GM23338 (cell line): ENCODE measurements at regions not wholly inside any gene's neighbourhood (a gene's known extent, or its start where the extent isn't known, plus 50 kb on each side); places are given as distances from the start of the nearest gene placed in this dataset.

Experiments
- ATAC-seq: fragments of 200-7000 bp; cut with Tn5 transposase; 3 replicates; pipeline ENCODE4 v1.9.1; 2020
- DNase-seq: peaks from one replicate; pipeline ENCODE4 v3.0.0-alpha.2; 2015; ENCODE audit warnings: low spot score
- H2AFZ ChIP-seq: fragments of 200-600 bp; sonication (generic); 2 replicates; pipeline ENCODE4 v1.8.0; 2016; ENCODE audit warnings: antibody characterized with exemption, mild to moderate bottlenecking, moderate library complexity
- H3F3A ChIP-seq: fragments of 200-600 bp; sonication (generic); replicated peaks from 2 replicates; pipeline ENCODE4 v1.8.0; 2017; ENCODE audit warnings: antibody characterized with exemption, mixed run types, low read depth
- H3K27ac ChIP-seq: fragments of 200-600 bp; sonication (generic); 2 replicates; pipeline ENCODE4 v1.6.1; 2016; ENCODE audit warnings: low read depth
- H3K27me3 ChIP-seq: fragments of 200-600 bp; sonication (generic); 2 replicates; pipeline ENCODE4 v1.8.0; 2016; ENCODE audit warnings: mild to moderate bottlenecking, mixed run types, moderate library complexity; ENCODE audit not compliant: insufficient read depth
- H3K36me3 ChIP-seq: fragments of 200-600 bp; sonication (generic); 2 replicates; pipeline ENCODE4 v1.8.0; 2016; ENCODE audit warnings: mild to moderate bottlenecking; ENCODE audit not compliant: insufficient read depth
- H3K4me1 ChIP-seq: fragments of 200-600 bp; sonication (generic); 2 replicates; pipeline ENCODE4 v1.8.0; 2016; ENCODE audit warnings: mild to moderate bottlenecking, moderate library complexity; ENCODE audit not compliant: insufficient read depth
- H3K4me2 ChIP-seq: fragments of 200-600 bp; sonication (generic); 2 replicates; pipeline ENCODE4 v1.7.1; 2017; ENCODE audit warnings: mixed run types
- H3K4me3 ChIP-seq: fragments of 200-600 bp; sonication (generic); 2 replicates; pipeline ENCODE4 v1.6.1; 2016; ENCODE audit warnings: mixed run types
- H3K79me2 ChIP-seq: fragments of 200-600 bp; sonication (generic); replicated peaks from 2 replicates; pipeline ENCODE4 v1.8.0; 2017; ENCODE audit warnings: mild to moderate bottlenecking; ENCODE audit not compliant: insufficient read depth
- H3K9me2 ChIP-seq: fragments of 200-600 bp; sonication (generic); 2 replicates; pipeline ENCODE4 v1.8.0; 2017; ENCODE audit not compliant: insufficient read depth
- H4K20me1 ChIP-seq: fragments of 200-600 bp; sonication (generic); replicated peaks from 2 replicates; pipeline ENCODE4 v1.8.0; 2017; ENCODE audit warnings: mild to moderate bottlenecking; ENCODE audit not compliant: insufficient read depth
- H3K27ac Mint-ChIP-seq: 2 replicates; pipeline ENCODE4 v1.8.0; 2020; ENCODE audit warnings: inconsistent platforms, mild to moderate bottlenecking, moderate library complexity, mixed read lengths
- H3K27me3 Mint-ChIP-seq: 3 replicates; pipeline ENCODE4 v1.8.0; 2022; ENCODE audit warnings: low read depth, mild to moderate bottlenecking, moderate library complexity, mixed read lengths, inconsistent platforms; ENCODE audit not compliant: insufficient read depth, poor library complexity
- H3K36me3 Mint-ChIP-seq: 3 replicates; pipeline ENCODE4 v1.8.0; 2021; ENCODE audit warnings: low read depth, mild to moderate bottlenecking, inconsistent platforms, moderate library complexity, mixed read lengths
- H3K4me1 Mint-ChIP-seq: 3 replicates; pipeline ENCODE4 v1.8.0; 2020; ENCODE audit warnings: mild to moderate bottlenecking, inconsistent platforms, mixed read lengths
- H3K4me3 Mint-ChIP-seq: 3 replicates; pipeline ENCODE4 v1.8.0; 2021; ENCODE audit warnings: moderate library complexity, mild to moderate bottlenecking, inconsistent platforms, mixed read lengths
- H3K9me3 Mint-ChIP-seq: 3 replicates; pipeline ENCODE4 v1.8.0; 2020; ENCODE audit warnings: moderate library complexity, mild to moderate bottlenecking, inconsistent platforms, mixed read lengths
- CREB1 ChIP-seq: fragments of 250-450 bp; sonication (Bioruptor Pico); IDR thresholded peaks from 2 replicates; pipeline ENCODE4 v1.5.0; 2020; ENCODE audit warnings: low read depth, mild to moderate bottlenecking, moderate library complexity
- CTCF ChIP-seq, 2 experiments: fragments of 200-600 bp in 1 of 2; sonication (generic) in 1 of 2; conservative IDR thresholded peaks; 2 replicates each; pipeline versions ENCODE4 v1.5.1 to v1.6.1; 2016 to 2017; ENCODE audit warnings: antibody characterized with exemption in 2 of 2, low read depth in 2 of 2, mild to moderate bottlenecking in 2 of 2, moderate library complexity in 1 of 2
- EZH2 ChIP-seq: fragments of 200-600 bp; sonication (generic); IDR thresholded peaks from one replicate; pipeline ENCODE4 v1.8.0; 2017; ENCODE audit warnings: antibody characterized with exemption, mild to moderate bottlenecking, low read depth; ENCODE audit not compliant: unreplicated experiment
- EZH2phosphoT487 ChIP-seq: fragments of 200-600 bp; sonication (generic); IDR thresholded peaks from one replicate; pipeline ENCODE4 v1.8.1; 2018; ENCODE audit warnings: antibody characterized with exemption; ENCODE audit not compliant: unreplicated experiment
- JUNB ChIP-seq: IDR thresholded peaks from one replicate; pipeline ENCODE4 v1.6.1; 2016; ENCODE audit warnings: antibody characterized with exemption; ENCODE audit not compliant: unreplicated experiment
- NANOG ChIP-seq: IDR thresholded peaks from 2 replicates; pipeline ENCODE4 v1.6.1; 2016; ENCODE audit warnings: antibody characterized with exemption, borderline replicate concordance
- POLR2AphosphoS5 ChIP-seq: IDR thresholded peaks from 2 replicates; pipeline ENCODE4 v1.6.1; 2016; ENCODE audit warnings: antibody characterized with exemption, low read depth
- REST ChIP-seq: IDR thresholded peaks from one replicate; pipeline ENCODE4 v1.6.1; 2018; ENCODE audit warnings: antibody characterized with exemption; ENCODE audit not compliant: unreplicated experiment
- STAT1 ChIP-seq: IDR thresholded peaks from one replicate; pipeline ENCODE4 v1.6.1; 2016; ENCODE audit warnings: antibody characterized with exemption; ENCODE audit not compliant: unreplicated experiment
- ZNF331 ChIP-seq: fragments of 250-450 bp; sonication (Bioruptor Pico); IDR thresholded peaks from 2 replicates; pipeline ENCODE4 v1.5.0; 2020; ENCODE audit warnings: low read depth, mild to moderate bottlenecking, moderate library complexity
- ZNF462 ChIP-seq: fragments of 250-450 bp; sonication (Bioruptor Pico); IDR thresholded peaks from 2 replicates; pipeline ENCODE4 v1.5.0; 2020; ENCODE audit warnings: mild to moderate bottlenecking, moderate library complexity

- H2AFZ ChIP-seq: no peak overlapping the region
- H3K4me1 Mint-ChIP-seq: peaks cover 3% of the 10 kb centered on the region; the same call in 2 of the 3 replicates
- no peaks in the 10 kb centered on the region; the same call in 2 of the 3 replicates for H3K9me3 Mint-ChIP-seq
- no peaks in the 10 kb centered on the region for H3K79me2 ChIP-seq
- no peak for ATAC-seq
- no peaks in the 10 kb centered on the region for H4K20me1 ChIP-seq
- H3K4me3 ChIP-seq: no peak overlapping the region
- H3K27me3 ChIP-seq: no peaks in the 10 kb centered on the region
- no peak for DNase-seq
- H3F3A ChIP-seq: no peaks in the 10 kb centered on the region
- H3K4me3 Mint-ChIP-seq: no peak overlapping the region
- no peak for TF ChIP-seq EZH2
- TF ChIP-seq CREB1 (CRISPR knock-in tag): no peak
- H3K27ac ChIP-seq: no peak overlapping the region
- no peaks in the 10 kb centered on the region for H3K4me1 ChIP-seq
- H3K36me3 Mint-ChIP-seq: no peaks in the 10 kb centered on the region; the same call in 2 of the 3 replicates
- H3K27ac Mint-ChIP-seq: no peak overlapping the region
- H3K9me2 ChIP-seq: no peaks in the 10 kb centered on the region
- peaks cover 10% of the 10 kb centered on the region for H3K27me3 Mint-ChIP-seq
- H3K36me3 ChIP-seq: no peaks in the 10 kb centered on the region
- H3K4me2 ChIP-seq: no peak overlapping the region
Observed at GRCh38 chr5:1748271-1748670, 51.4 kb downstream of the MRPL36 start.

- DNase-seq (no peak), ATAC-seq (no peak)
- Mint-ChIP-seq H3K36me3 (no peaks in the 10 kb centered on the region; the same call in 2 of the 3 replicates), H3K27ac (no peak overlapping the region), H3K4me1 (peaks cover 3% of the 10 kb centered on the region; the same call in 2 of the 3 replicates), H3K9me3 (no peaks in the 10 kb centered on the region; the same call in 2 of the 3 replicates), H3K27me3 (peaks cover 10% of the 10 kb centered on the region), H3K4me3 (no peak overlapping the region)
- H3K9me2 ChIP-seq: no peaks in the 10 kb centered on the region
- no peaks in the 10 kb centered on the region for H3K79me2 ChIP-seq
- H3K27me3 ChIP-seq: no peaks in the 10 kb centered on the region
- H3F3A ChIP-seq: no peaks in the 10 kb centered on the region
- no peaks in the 10 kb centered on the region for H4K20me1 ChIP-seq
- H3K4me1 ChIP-seq: no peaks in the 10 kb centered on the region
- H3K36me3 ChIP-seq: no peaks in the 10 kb centered on the region
- no peak overlapping the region for H3K4me3 ChIP-seq
- H3K4me2 ChIP-seq: no peak overlapping the region
- no peak overlapping the region for H3K27ac ChIP-seq
- H2AFZ ChIP-seq: no peak overlapping the region
- TF ChIP-seq JUNB (no peak), NANOG (no peak), ZNF462 (CRISPR knock-in tag) (no peak), CTCF (conservative IDR thresholded peaks at IDR 0.05; ENCODE audit: low read depth in 2 of 2) (no peak), ZNF331 (CRISPR knock-in tag) (no peak), EZH2phosphoT487 (no peak), POLR2AphosphoS5 (no peak), REST (no peak), EZH2 (no peak), STAT1 (no peak)
Observed at GRCh38 chr5:1747803-1748085, 51.9 kb downstream of the MRPL36 start.
